Gastrocnemius medialis (tissue), 4 donors: ENCODE measurements at regions not wholly inside any gene's neighbourhood (a gene's known extent, or its start where the extent isn't known, plus 50 kb on each side); places are given as distances from the start of the nearest gene placed in this dataset.

Experiments
- CTCF ChIP-seq, 5 experiments: fragments of 450-650 bp in 3 of 5; fragments of 200-600 bp in 2 of 5; sonication (generic) in 2 of 5; IDR thresholded peaks in 4 of 5; conservative IDR thresholded peaks in 1 of 5; 1 replicate in 4 of 5; 2 replicates in 1 of 5; pipeline ENCODE4 v1.5.1; 2016 to 2019; ENCODE audit warnings: antibody characterized with exemption in 5 of 5, mild to moderate bottlenecking in 3 of 5, moderate library complexity in 3 of 5
- POLR2A ChIP-seq, 2 donors: fragments of 450-650 bp; IDR thresholded peaks; one replicate each; pipeline ENCODE4 v1.6.1; 2017; ENCODE audit warnings: antibody characterized with exemption in 2 of 2, mild to moderate bottlenecking in 2 of 2, moderate library complexity in 2 of 2

GRCh38 chr2:34401186-34401585 is 802.1 kb upstream of the FAM98A start:
- TF ChIP-seq POLR2A (IDR thresholded peaks at IDR 0.05): no peak
- TF ChIP-seq CTCF (IDR thresholded peaks at IDR 0.05 in 4 of 5, conservative IDR thresholded peaks at IDR 0.05 in 1 of 5): no peak
